Naive thymus-derived CD8-positive, alpha-beta T cell (primary cell): ENCODE measurements at regions not wholly inside any gene's neighbourhood (a gene's known extent, or its start where the extent isn't known, plus 50 kb on each side); places are given as distances from the start of the nearest gene placed in this dataset.
A peak's percentile ranks its signal among the peaks of the same experiment; 100 is the strongest.
"Not testable (repeated sequence)": the region's sequence is repeated elsewhere in the genome, so short reads cannot be mapped to it uniquely, and the experiment has no call there.

Source experiments
- ATAC-seq, 2 donors: fragments of 150-1000 bp; cut with Tn5 transposase in 1 of 2; sonication (Bioruptor Pico), chemical (Tn5 transposase) in 1 of 2; 1 replicate in 1 of 2; 2 replicates in 1 of 2; pipeline ENCODE4 v1.10.0; 2021; ENCODE audit warnings: mild to moderate bottlenecking in 2 of 2, moderate library complexity in 2 of 2
- POLR2A ChIA-PET: fragments of 350-600 bp; sonication (Branson Sonifier 250); formaldehyde crosslinking; loops from one replicate; lab custom pipeline; 2021; ENCODE audit warnings: antibody characterized with exemption; lab: Charles Lee
- DNase-seq, 10 donors: peaks; one replicate each; pipeline versions ENCODE4 v3.0.0 to v3.0.0-alpha.2; 2020 to 2022
- H3K27ac Mint-ChIP-seq, 10 donors: one replicate each; pipeline ENCODE4 v1.8.0; 2020 to 2022; ENCODE audit warnings: mild to moderate bottlenecking in 10 of 10, mixed read lengths in 10 of 10, moderate library complexity in 4 of 10, inconsistent platforms in 1 of 10
- H3K27me3 Mint-ChIP-seq, 5 donors: one replicate each; pipeline ENCODE4 v1.8.0; 2021 to 2022; ENCODE audit warnings: mixed read lengths in 5 of 5
- H3K36me3 Mint-ChIP-seq, 3 donors: one replicate each; pipeline ENCODE4 v1.8.0; 2020 to 2022; ENCODE audit warnings: mixed read lengths in 3 of 3, mild to moderate bottlenecking in 2 of 3, inconsistent platforms in 1 of 3
- H3K4me1 Mint-ChIP-seq, 4 donors: one replicate each; pipeline ENCODE4 v1.8.0; 2021 to 2022; ENCODE audit warnings: mixed read lengths in 4 of 4
- H3K4me3 Mint-ChIP-seq, 10 donors: one replicate each; pipeline ENCODE4 v1.8.0; 2020 to 2022; ENCODE audit warnings: mild to moderate bottlenecking in 10 of 10, mixed read lengths in 10 of 10, moderate library complexity in 6 of 10, inconsistent platforms in 1 of 10
- H3K9me3 Mint-ChIP-seq, 9 donors: one replicate each; pipeline ENCODE4 v1.8.0; 2020 to 2022; ENCODE audit warnings: mixed read lengths in 9 of 9, mild to moderate bottlenecking in 3 of 9, inconsistent platforms in 1 of 9, moderate library complexity in 1 of 9

- H3K4me3 Mint-ChIP-seq, result no peak overlapping the region
- no peak overlapping the region for H3K27ac Mint-ChIP-seq
- peaks cover 35 to 68% (median 60%) of the 10 kb centered on the region in 5 donors for H3K27me3 Mint-ChIP-seq
- DNase-seq, result no peak
- H3K4me1 Mint-ChIP-seq, result peaks cover 18 to 31% (median 24%) of the 10 kb centered on the region in 4 donors
- H3K36me3 Mint-ChIP-seq, result peaks cover 0 to 14% (median 4%) of the 10 kb centered on the region in 3 donors
- H3K9me3 Mint-ChIP-seq, result no peaks in the 10 kb centered on the region
- POLR2A ChIA-PET, result no interaction called here
- no peak for ATAC-seq
Measured at GRCh38 chrX:2581296-2581695, 80.5 kb upstream of the DHRSX start.

DNA sequence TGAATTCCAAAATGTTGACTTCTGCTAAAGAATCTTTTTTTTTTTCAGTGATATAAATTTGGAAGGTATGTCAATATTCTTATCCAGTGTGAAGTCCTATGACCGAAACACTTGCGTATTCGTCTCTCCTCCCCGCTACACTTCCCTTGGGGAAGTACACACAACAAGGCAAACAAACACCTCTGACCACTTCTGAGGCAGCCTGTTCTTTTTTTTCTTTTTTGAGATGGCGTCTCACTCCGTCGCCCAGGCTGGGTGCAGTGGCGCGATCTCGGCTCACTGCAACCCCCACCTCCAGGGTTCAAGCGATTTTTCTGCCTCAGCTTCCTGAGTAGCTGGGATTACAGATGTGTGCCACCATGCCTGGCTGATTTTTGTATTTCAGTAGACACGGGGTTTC is 78.1 kb upstream of the DHRSX start:
- no peaks in the 10 kb centered on the region for H3K9me3 Mint-ChIP-seq
- peaks cover 17 to 25% (median 20%) of the 10 kb centered on the region in 4 donors for H3K4me1 Mint-ChIP-seq
- peak overlapping the region in 1 of 10 donors; percentile 35 for H3K27ac Mint-ChIP-seq
- POLR2A ChIA-PET, result no interaction called here
- ATAC-seq (no peak), DNase-seq (no peak)
- H3K36me3 Mint-ChIP-seq, result peaks cover 0 to 11% (median 4%) of the 10 kb centered on the region in 3 donors
- H3K4me3 Mint-ChIP-seq, result peak overlapping the region in 1 of 10 donors; percentile 6
- H3K27me3 Mint-ChIP-seq, result peaks cover 32 to 60% (median 55%) of the 10 kb centered on the region in 5 donors

DNA sequence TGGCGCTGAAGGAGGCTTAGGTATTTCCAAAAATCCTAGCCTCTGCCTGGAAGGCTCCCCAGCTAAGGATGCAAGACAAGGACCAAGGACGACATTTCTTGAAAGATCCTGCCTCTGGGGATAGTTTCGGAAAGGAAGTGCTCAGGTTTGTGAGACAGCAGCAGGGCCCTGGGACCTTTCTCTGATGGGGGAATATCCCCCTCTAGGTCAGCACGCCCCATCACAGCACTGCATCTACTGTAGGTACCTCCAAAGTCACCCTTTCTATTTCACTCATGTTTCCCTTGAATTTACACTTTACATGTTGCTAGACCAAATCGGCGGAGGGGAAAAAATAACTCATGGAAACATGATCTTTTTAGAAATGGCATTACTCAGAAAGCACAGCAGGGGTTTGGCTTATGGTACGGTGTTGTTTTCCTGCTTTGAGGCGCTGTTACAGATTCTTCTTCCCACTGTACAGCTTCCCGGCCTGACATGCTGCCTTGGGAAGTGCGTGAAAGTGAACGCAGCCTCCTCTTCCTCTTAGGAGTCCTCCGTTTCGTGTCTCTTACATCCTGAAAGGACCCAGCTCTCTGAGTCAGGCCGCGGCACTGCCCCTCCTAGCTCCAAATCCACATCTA is 77.2 kb upstream of the DHRSX start:
- DNase-seq (no peak), ATAC-seq (no peak)
- H3K36me3 Mint-ChIP-seq, result peaks cover 0 to 11% (median 4%) of the 10 kb centered on the region in 3 donors
- H3K27ac Mint-ChIP-seq, result no peak overlapping the region
- H3K9me3 Mint-ChIP-seq, result peaks cover 0 to 4% (median 0%) of the 10 kb centered on the region in 9 donors
- peaks cover 14 to 18% (median 17%) of the 10 kb centered on the region in 4 donors for H3K4me1 Mint-ChIP-seq
- H3K4me3 Mint-ChIP-seq, result no peak overlapping the region
- POLR2A ChIA-PET, result no interaction called here
- peaks cover 32 to 55% (median 49%) of the 10 kb centered on the region in 5 donors for H3K27me3 Mint-ChIP-seq

DNA sequence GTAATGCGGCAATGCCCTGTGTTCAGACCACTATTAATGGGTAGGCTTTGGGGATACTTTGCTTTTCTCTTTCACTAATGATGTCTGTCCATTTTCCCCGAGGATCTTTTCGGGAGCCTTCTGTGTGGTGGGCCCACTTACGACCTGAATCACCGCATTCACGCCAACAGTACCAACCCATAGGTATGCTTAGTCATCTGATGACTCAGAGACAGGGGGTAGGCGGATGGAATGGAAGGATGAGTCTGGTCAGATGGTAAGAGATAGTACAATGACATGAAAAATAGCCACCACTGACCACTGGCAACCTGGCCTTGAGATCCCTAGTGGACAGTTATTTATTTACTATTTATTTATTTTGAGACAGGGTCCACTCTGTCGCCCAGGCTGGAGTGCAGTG is 76.0 kb upstream of the DHRSX start:
- H3K4me3 Mint-ChIP-seq, result no peak overlapping the region
- ATAC-seq (no peak), DNase-seq (no peak)
- peak overlapping the region in 1 of 10 donors; percentile 73 for H3K27ac Mint-ChIP-seq
- H3K9me3 Mint-ChIP-seq, result peaks cover 0 to 4% (median 0%) of the 10 kb centered on the region in 9 donors
- POLR2A ChIA-PET, result no interaction called here
- H3K36me3 Mint-ChIP-seq, result peaks cover 0 to 7% (median 4%) of the 10 kb centered on the region in 3 donors
- peaks cover 9 to 15% (median 11%) of the 10 kb centered on the region in 4 donors for H3K4me1 Mint-ChIP-seq
- H3K27me3 Mint-ChIP-seq, result peaks cover 22 to 43% (median 37%) of the 10 kb centered on the region in 5 donors

GRCh38 chrX:2574271-2574670 is 73.5 kb upstream of the DHRSX start:
- peaks cover 0 to 8% (median 4%) of the 10 kb centered on the region in 9 donors for H3K9me3 Mint-ChIP-seq
- H3K4me3 Mint-ChIP-seq, result no peak overlapping the region
- H3K36me3 Mint-ChIP-seq, result peaks cover 4 to 11% (median 7%) of the 10 kb centered on the region in 3 donors
- H3K27me3 Mint-ChIP-seq, result peaks cover 8 to 26% (median 18%) of the 10 kb centered on the region in 5 donors
- H3K4me1 Mint-ChIP-seq, result peaks cover 4 to 11% (median 8%) of the 10 kb centered on the region in 4 donors
- ATAC-seq (no peak), DNase-seq (no peak)
- H3K27ac Mint-ChIP-seq, result no peak overlapping the region
- POLR2A ChIA-PET, result no interaction called here

DNA sequence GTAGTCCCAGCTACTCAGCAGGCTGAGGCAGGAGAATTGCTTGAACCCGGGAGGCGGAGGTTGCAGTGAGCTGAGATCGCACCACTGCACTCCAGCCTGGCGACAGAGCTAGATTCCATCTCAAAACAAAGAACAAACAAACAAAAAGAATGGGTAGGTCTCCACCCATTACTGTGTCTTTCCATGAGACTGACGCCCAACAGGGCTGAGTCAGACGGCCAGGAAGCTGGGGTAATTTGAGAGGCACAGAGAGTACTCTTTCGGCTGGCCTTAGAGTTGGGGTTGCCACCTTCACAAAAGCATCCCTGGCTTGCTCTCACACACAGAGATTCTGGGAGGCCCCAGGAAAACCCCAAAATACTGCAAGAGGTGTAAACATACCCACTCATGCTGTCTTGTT is 72.0 kb upstream of the DHRSX start:
- H3K27ac Mint-ChIP-seq, result no peak overlapping the region
- no peak overlapping the region for H3K4me3 Mint-ChIP-seq
- H3K4me1 Mint-ChIP-seq, result peaks cover 0 to 2% (median 0%) of the 10 kb centered on the region in 4 donors
- H3K27me3 Mint-ChIP-seq, result peaks cover 3 to 10% (median 5%) of the 10 kb centered on the region in 5 donors
- H3K9me3 Mint-ChIP-seq, result peaks cover 0 to 17% (median 5%) of the 10 kb centered on the region in 9 donors
- peaks cover 0 to 17% (median 10%) of the 10 kb centered on the region in 3 donors for H3K36me3 Mint-ChIP-seq
- no peak for ATAC-seq
- POLR2A ChIA-PET, result no interaction called here
- DNase-seq, result no peak

DNA sequence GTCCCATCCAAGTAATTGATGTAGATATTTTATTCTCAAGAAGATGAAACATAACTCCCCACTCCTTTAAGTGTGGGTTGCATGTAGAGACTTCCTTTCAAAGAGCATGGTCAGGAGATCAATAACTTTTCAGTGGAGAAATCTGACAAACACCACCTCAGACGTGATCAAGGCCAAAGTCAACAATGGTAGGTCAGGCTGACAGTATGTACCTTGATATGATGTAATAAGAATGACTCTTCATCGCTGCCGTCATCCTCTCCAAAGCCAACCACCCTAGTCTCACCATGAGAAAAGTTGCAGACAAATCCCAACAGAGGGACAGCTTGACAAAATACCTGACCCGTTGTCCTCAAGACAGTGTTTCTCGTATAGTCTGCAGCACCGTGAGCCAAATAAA is 67.3 kb upstream of the DHRSX start:
- POLR2A ChIA-PET, result no interaction called here
- peaks cover 0 to 17% (median 11%) of the 10 kb centered on the region in 3 donors for H3K36me3 Mint-ChIP-seq
- no peak overlapping the region for H3K27ac Mint-ChIP-seq
- DNase-seq (no peak), ATAC-seq (no peak)
- H3K4me1 Mint-ChIP-seq, result no peaks in the 10 kb centered on the region
- H3K27me3 Mint-ChIP-seq, result no peaks in the 10 kb centered on the region
- H3K9me3 Mint-ChIP-seq, result peaks cover 0 to 17% (median 5%) of the 10 kb centered on the region in 9 donors
- no peak overlapping the region for H3K4me3 Mint-ChIP-seq

DNA sequence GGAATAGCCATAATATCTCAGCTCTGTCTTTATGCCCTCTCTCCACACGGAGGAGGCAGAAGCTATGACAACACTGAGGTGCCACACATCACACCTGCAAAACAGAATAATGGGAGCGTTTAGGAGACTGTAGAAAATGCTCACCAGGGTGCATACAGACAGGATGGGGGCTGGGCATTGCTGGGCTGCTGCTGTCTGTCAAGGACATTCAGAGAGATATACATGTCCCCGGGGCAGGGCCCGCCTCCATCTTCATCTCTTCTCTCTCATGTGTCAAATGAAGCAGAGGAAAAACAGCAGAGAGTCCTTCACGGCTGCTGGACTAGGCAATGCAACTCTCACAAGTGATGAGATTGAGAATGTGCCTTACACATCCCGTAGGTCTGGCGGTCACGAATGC is 65.3 kb upstream of the DHRSX start:
- H3K4me3 Mint-ChIP-seq, result no peak overlapping the region
- H3K36me3 Mint-ChIP-seq, result peaks cover 0 to 17% (median 11%) of the 10 kb centered on the region in 3 donors
- H3K27me3 Mint-ChIP-seq, result peaks cover 0 to 2% (median 0%) of the 10 kb centered on the region in 5 donors
- no peak overlapping the region for H3K27ac Mint-ChIP-seq
- H3K9me3 Mint-ChIP-seq, result peaks cover 0 to 17% (median 5%) of the 10 kb centered on the region in 9 donors
- no peaks in the 10 kb centered on the region for H3K4me1 Mint-ChIP-seq
- DNase-seq, result no peak
- POLR2A ChIA-PET, result no interaction called here
- no peak for ATAC-seq

DNA sequence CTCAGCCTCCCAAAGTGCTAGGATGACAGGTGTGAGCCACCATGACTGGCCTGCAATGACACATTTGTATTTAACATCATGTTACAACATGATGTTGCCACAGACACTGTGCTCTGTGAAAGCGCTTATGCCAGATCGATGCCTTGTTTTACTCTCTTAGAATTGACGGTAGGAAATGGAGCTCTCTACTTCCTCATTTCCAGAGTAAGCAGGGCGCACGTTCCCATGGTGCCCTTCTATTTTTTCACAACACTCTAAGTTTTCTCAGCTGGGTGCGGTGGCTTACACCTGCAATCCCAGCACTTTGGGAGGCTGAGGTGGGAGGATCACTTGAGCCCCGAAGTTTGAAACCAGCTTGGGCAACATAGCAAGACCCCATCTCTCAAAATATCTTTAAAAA is 60.7 kb upstream of the DHRSX start:
- Mint-ChIP-seq H3K4me3 (no peak overlapping the region), H3K27me3 (peaks cover 17 to 25% (median 22%) of the 10 kb centered on the region in 5 donors), H3K4me1 (no peaks in the 10 kb centered on the region), H3K9me3 (peaks cover 0 to 5% (median 0%) of the 10 kb centered on the region in 9 donors), H3K36me3 (peaks cover 0 to 3% (median 0%) of the 10 kb centered on the region in 3 donors), H3K27ac (no peak overlapping the region)
- DNase-seq (no peak), ATAC-seq (no peak)
- POLR2A ChIA-PET, result no interaction called here

DNA sequence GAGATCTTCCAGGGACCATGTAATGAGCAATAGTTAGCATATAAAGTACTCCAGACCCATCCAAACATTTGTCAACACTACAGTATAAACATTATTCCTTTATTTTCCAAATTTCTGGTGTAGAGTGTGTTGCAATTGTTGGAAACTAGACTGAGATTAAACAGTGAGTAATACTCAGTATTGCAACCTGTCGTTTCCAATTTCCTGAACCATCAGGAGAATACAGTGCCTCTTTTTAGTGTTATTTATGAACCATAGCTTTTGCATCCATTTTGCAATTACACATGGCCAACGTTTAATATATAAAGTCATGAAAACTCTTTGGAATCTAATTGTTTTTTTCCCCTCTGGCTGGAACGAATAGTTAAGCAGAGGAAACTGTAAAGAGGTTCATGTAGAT is 58.3 kb upstream of the DHRSX start:
- Mint-ChIP-seq H3K27me3 (peaks cover 28 to 41% (median 33%) of the 10 kb centered on the region in 5 donors), H3K4me3 (no peak overlapping the region), H3K4me1 (no peaks in the 10 kb centered on the region), H3K9me3 (peaks cover 0 to 15% (median 3%) of the 10 kb centered on the region in 9 donors), H3K36me3 (peaks cover 0 to 10% (median 0%) of the 10 kb centered on the region in 3 donors), H3K27ac (no peak overlapping the region)
- ATAC-seq, result no peak
- POLR2A ChIA-PET, result no interaction called here
- DNase-seq, result no peak

GRCh38 chrX:2554891-2555290 is 54.1 kb upstream of the DHRSX start:
- no peak for ATAC-seq
- H3K4me1 Mint-ChIP-seq, result no peaks in the 10 kb centered on the region

GRCh38 chrX:2554066-2554465 is 53.3 kb upstream of the DHRSX start:
- peaks cover 25 to 34% (median 28%) of the 10 kb centered on the region in 5 donors for H3K27me3 Mint-ChIP-seq
- H3K4me1 Mint-ChIP-seq, POLR2A ChIA-PET, H3K27ac Mint-ChIP-seq, ATAC-seq, H3K36me3 Mint-ChIP-seq, DNase-seq, H3K4me3 Mint-ChIP-seq: not testable (repeated sequence)
- H3K9me3 Mint-ChIP-seq, result peaks cover 0 to 16% (median 2%) of the 10 kb centered on the region in 9 donors

More at GRCh38 chrX:2554891-2555290, 54.1 kb upstream of the DHRSX start:
- Mint-ChIP-seq H3K27me3 (peaks cover 28 to 40% (median 31%) of the 10 kb centered on the region in 5 donors), H3K36me3 (peaks cover 0 to 10% (median 0%) of the 10 kb centered on the region in 3 donors), H3K9me3 (peaks cover 0 to 16% (median 3%) of the 10 kb centered on the region in 9 donors), H3K27ac (no peak overlapping the region), H3K4me3 (no peak overlapping the region)
- DNase-seq, result no peak
- POLR2A ChIA-PET, result no interaction called here

DNA sequence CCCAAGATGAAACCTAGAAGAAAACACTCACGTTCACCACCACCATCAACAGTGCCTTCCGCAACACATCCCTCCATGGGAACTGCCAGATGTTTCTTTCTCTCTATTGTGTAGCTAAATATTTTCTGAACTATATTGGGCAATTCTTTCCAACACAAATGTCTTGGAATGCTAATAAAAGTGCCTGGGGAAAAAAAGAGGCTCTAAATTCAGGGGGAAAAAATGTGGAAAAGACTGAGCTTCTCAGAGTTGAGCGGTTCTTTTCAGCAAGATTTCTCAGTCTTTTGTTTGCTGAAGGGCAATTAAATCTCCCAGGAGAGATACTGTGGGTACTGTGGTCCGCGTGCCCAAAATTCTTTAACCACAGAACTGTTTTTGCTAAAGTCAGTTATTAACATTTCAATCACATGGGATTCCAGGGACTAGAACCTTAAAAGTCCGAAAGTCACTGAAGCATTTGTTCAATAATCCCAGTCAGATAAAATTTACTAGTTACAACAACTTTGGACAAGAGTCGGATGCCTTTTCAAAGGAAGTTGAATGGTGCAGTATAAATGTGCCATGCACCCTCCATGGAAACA is 51.9 kb upstream of the DHRSX start:
- POLR2A ChIA-PET, result no interaction called here
- ATAC-seq, result no peak
- Mint-ChIP-seq H3K36me3 (peaks cover 0 to 10% (median 0%) of the 10 kb centered on the region in 3 donors), H3K4me1 (no peaks in the 10 kb centered on the region), H3K27me3 (peaks cover 22 to 31% (median 26%) of the 10 kb centered on the region in 5 donors), H3K27ac (no peak overlapping the region), H3K9me3 (peaks cover 0 to 16% (median 2%) of the 10 kb centered on the region in 9 donors), H3K4me3 (no peak overlapping the region)
- no peak for DNase-seq
